Body of pancreas (tissue), 4 donors: ENCODE measurements at regions not wholly inside any gene's neighbourhood (a gene's known extent, or its start where the extent isn't known, plus 50 kb on each side); places are given as distances from the start of the nearest gene placed in this dataset.

Experiments
- CTCF ChIP-seq, 7 experiments: fragments of 450-650 bp in 4 of 7; fragments of 200-600 bp in 3 of 7; sonication (generic) in 3 of 7; IDR thresholded peaks; one replicate each; pipeline ENCODE4 v1.5.1; 2016 to 2019; ENCODE audit warnings: antibody characterized with exemption in 7 of 7
- POLR2A ChIP-seq, 3 donors: fragments of 450-650 bp; IDR thresholded peaks; one replicate each; pipeline ENCODE4 v1.6.1; 2016; ENCODE audit warnings: antibody characterized with exemption in 3 of 3, mild to moderate bottlenecking in 2 of 3

DNA sequence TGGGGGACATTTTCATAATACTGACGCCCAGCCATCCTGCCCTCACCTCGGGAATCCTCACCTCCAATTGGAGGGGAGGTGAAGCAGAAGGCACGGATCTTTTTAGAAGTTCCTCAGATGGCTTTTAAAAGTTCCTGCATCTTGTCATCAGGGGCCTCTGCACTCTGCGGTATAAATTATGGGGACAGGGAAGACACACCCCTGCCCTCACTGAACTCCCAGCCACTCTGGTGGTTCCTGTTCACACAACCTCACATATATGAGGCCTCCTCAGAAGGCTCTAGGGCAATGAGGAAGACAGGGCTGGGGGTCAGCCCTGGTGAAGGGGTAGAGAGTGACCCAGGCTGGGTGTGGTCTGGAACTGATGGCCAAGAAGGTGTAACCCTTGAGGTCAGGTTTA is 187.0 kb downstream of the SOD2 start:
- no peak for TF ChIP-seq CTCF (IDR thresholded peaks at IDR 0.05)
- TF ChIP-seq POLR2A (IDR thresholded peaks at IDR 0.05), result no peak
